Mesenchymal stem cell (in vitro differentiated cells and primary cell): ENCODE measurements at regions not wholly inside any gene's neighbourhood (a gene's known extent, or its start where the extent isn't known, plus 50 kb on each side); places are given as distances from the start of the nearest gene placed in this dataset.

Source experiments
- DNase-seq: peaks from one replicate; pipeline ENCODE4 v3.0.0-alpha.2; 2013
- H2AFZ ChIP-seq: one replicate; pipeline ENCODE4 v1.6.1; 2013; ENCODE audit warnings: low read depth, mild to moderate bottlenecking, control low read depth, inconsistent platforms, low read length, moderate library complexity
- H2AK5ac ChIP-seq: 2 replicates; pipeline ENCODE4 v1.6.1; 2013; ENCODE audit warnings: low read length, moderate library complexity, mild to moderate bottlenecking, inconsistent platforms; ENCODE audit not compliant: severe bottlenecking
- H2BK120ac ChIP-seq: one replicate; pipeline ENCODE4 v1.6.1; 2013; ENCODE audit warnings: low read depth, mild to moderate bottlenecking, inconsistent platforms, low read length, moderate library complexity
- H2BK12ac ChIP-seq, 2 experiments: one replicate each; pipeline ENCODE4 v1.6.1; 2013; ENCODE audit warnings: inconsistent platforms in 2 of 2, low read length in 2 of 2, mild to moderate bottlenecking in 2 of 2, moderate library complexity in 2 of 2, control low read depth in 1 of 2
- H2BK15ac ChIP-seq: one replicate; pipeline ENCODE4 v1.6.1; 2013; ENCODE audit warnings: mild to moderate bottlenecking, low read depth, inconsistent platforms; ENCODE audit not compliant: poor library complexity, severe bottlenecking
- H2BK5ac ChIP-seq: 2 replicates; pipeline ENCODE4 v1.6.1; 2013; ENCODE audit warnings: low read depth, mild to moderate bottlenecking, low read length, control low read depth, inconsistent platforms; ENCODE audit not compliant: poor library complexity, severe bottlenecking
- H3K14ac ChIP-seq, 2 experiments: one replicate each; pipeline ENCODE4 v1.6.1; 2013; ENCODE audit warnings: inconsistent platforms in 2 of 2, low read length in 2 of 2, control low read depth in 1 of 2, mild to moderate bottlenecking in 1 of 2, moderate library complexity in 1 of 2
- H3K18ac ChIP-seq, 2 experiments: one replicate each; pipeline ENCODE4 v1.6.1; 2013; ENCODE audit warnings: inconsistent platforms in 2 of 2, low read length in 2 of 2, control low read depth in 1 of 2, low read depth in 1 of 2, mild to moderate bottlenecking in 1 of 2
- H3K23ac ChIP-seq, 2 experiments: one replicate each; pipeline ENCODE4 v1.6.1; 2013; ENCODE audit warnings: inconsistent platforms in 2 of 2, low read length in 2 of 2, mild to moderate bottlenecking in 2 of 2, moderate library complexity in 2 of 2, control low read depth in 1 of 2
- H3K27ac ChIP-seq: 2 replicates; pipeline ENCODE4 v1.5.1; 2013; ENCODE audit warnings: mild to moderate bottlenecking, moderate library complexity, low read length, control low read depth, inconsistent platforms; ENCODE audit not compliant: poor library complexity, severe bottlenecking
- H3K27me3 ChIP-seq, 2 experiments: 2 replicates each; pipeline versions ENCODE4 v1.6.1 to v1.7.0; 2013; ENCODE audit warnings: low read length in 2 of 2, mild to moderate bottlenecking in 2 of 2, moderate library complexity in 2 of 2, control low read depth in 1 of 2, inconsistent platforms in 1 of 2; ENCODE audit not compliant: control insufficient read depth in 1 of 2, insufficient read depth in 1 of 2
- H3K36me3 ChIP-seq, 2 experiments: 2 replicates each; pipeline versions ENCODE4 v1.6.1 to v1.7.0; 2013; ENCODE audit warnings: low read length in 2 of 2, control low read depth in 1 of 2, inconsistent platforms in 1 of 2, low read depth in 1 of 2, mild to moderate bottlenecking in 1 of 2; ENCODE audit not compliant: insufficient read depth in 2 of 2, control insufficient read depth in 1 of 2
- H3K4ac ChIP-seq, 2 experiments: one replicate each; pipeline ENCODE4 v1.6.1; 2013; ENCODE audit warnings: inconsistent platforms in 2 of 2, low read length in 2 of 2, mild to moderate bottlenecking in 2 of 2, moderate library complexity in 2 of 2, control low read depth in 1 of 2, low read depth in 1 of 2
- H3K4me1 ChIP-seq: 2 replicates; pipeline ENCODE4 v1.6.1; 2013; ENCODE audit warnings: low read depth, low read length, control low read depth; ENCODE audit not compliant: control insufficient read depth, insufficient read depth
- H3K4me2 ChIP-seq: 2 replicates; pipeline ENCODE4 v1.6.1; 2013; ENCODE audit warnings: low read length, mild to moderate bottlenecking, inconsistent platforms; ENCODE audit not compliant: poor library complexity, severe bottlenecking
- H3K4me3 ChIP-seq, 2 experiments: 2 replicates each; pipeline versions ENCODE4 v1.5.1 to v1.7.0; 2013; ENCODE audit warnings: low read length in 2 of 2, mild to moderate bottlenecking in 2 of 2, control low read depth in 1 of 2, low read depth in 1 of 2; ENCODE audit not compliant: insufficient read depth in 1 of 2
- H3K79me1 ChIP-seq: replicated peaks from 2 replicates; pipeline ENCODE4 v1.6.1; 2013; ENCODE audit warnings: mild to moderate bottlenecking, control low read depth, low read length, inconsistent platforms; ENCODE audit not compliant: poor library complexity, severe bottlenecking
- H3K9ac ChIP-seq: 2 replicates; pipeline ENCODE4 v1.7.0; 2013; ENCODE audit warnings: mild to moderate bottlenecking, low read length, moderate library complexity
- H3K9me3 ChIP-seq: 2 replicates; pipeline ENCODE4 v1.7.0; 2013; ENCODE audit warnings: mild to moderate bottlenecking, low read length; ENCODE audit not compliant: control insufficient read depth
- H4K8ac ChIP-seq: one replicate; pipeline ENCODE4 v1.6.1; 2013; ENCODE audit warnings: inconsistent platforms, mild to moderate bottlenecking, low read length, moderate library complexity
- H4K91ac ChIP-seq: one replicate; pipeline ENCODE4 v1.6.1; 2013; ENCODE audit warnings: mild to moderate bottlenecking, low read length, inconsistent platforms
- WGBS: methylation state at CpG from one replicate; pipeline ENCODE4 v1.1.7; 2013; ENCODE audit warnings: mixed read lengths; 5-methylcytosine and 5-hydroxymethylcytosine counted together

- WGBS, result 86% methylated on average over 1 of the region's 2 CpGs
- no peaks in the 10 kb centered on the region for H3K9me3 ChIP-seq
- DNase-seq, result no peak
- no peak overlapping the region for H3K23ac ChIP-seq
- no peak overlapping the region for H3K27ac ChIP-seq
- H4K91ac ChIP-seq, result no peak overlapping the region
- H3K79me1 ChIP-seq, result no peaks in the 10 kb centered on the region
- no peak overlapping the region for H2BK120ac ChIP-seq
- no peak overlapping the region for H2BK12ac ChIP-seq
- H2AK5ac ChIP-seq, result no peak overlapping the region
- peaks cover 3% of the 10 kb centered on the region for H3K4me1 ChIP-seq
- H3K14ac ChIP-seq, result no peak overlapping the region
- H3K4ac ChIP-seq, result no peak overlapping the region
- no peak overlapping the region for H3K4me2 ChIP-seq
- H3K36me3 ChIP-seq, result no peaks in the 10 kb centered on the region
- peaks cover 0 to 19% of the 10 kb centered on the region in 2 experiments for H3K27me3 ChIP-seq
- no peak overlapping the region for H3K4me3 ChIP-seq
- no peak overlapping the region for H2BK5ac ChIP-seq
- H2AFZ ChIP-seq, result no peak overlapping the region
- H3K18ac ChIP-seq, result no peak overlapping the region
- no peak overlapping the region for H3K9ac ChIP-seq
- no peak overlapping the region for H2BK15ac ChIP-seq
- H4K8ac ChIP-seq, result no peak overlapping the region
Measured at GRCh38 chr1:226800763-226801380, 61.8 kb upstream of the ITPKB start.

DNA sequence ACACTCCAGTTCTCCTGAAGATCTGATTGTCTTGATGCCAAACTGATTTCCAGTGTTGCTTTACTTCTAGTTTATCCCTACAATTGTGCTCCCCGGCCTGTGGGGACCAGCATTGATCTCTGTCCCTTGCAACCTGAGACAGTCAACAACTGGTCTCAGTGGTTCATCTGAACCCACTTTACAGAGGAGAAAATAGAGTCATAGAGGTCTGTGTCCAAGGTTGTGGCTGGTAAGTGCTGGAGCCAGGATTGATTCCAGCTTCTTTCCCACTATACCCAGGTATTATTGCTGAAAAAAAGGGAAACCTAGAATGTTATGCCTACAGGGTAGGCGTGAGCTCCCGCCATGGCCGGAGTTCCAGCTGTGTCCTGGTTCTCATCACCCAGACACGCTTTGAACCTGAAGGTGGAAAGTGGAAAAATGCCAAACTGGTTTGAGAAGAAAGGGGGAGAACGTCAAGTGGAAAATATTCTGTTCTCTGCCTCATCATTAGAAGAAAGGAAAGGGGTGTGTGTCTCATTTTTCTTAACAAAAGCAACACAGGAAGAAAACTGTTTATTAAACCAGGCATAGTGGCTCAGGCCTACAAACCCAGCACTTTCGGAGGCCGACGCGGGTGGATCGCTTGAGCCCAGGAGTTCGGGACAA lies 60.7 kb upstream of the ITPKB start:
- no peak overlapping the region for H2AFZ ChIP-seq
- H3K4me2 ChIP-seq, result no peak overlapping the region
- H3K4me3 ChIP-seq, result no peak overlapping the region
- no peak overlapping the region for H2BK12ac ChIP-seq
- H2BK5ac ChIP-seq, result no peak overlapping the region
- no peak overlapping the region for H4K91ac ChIP-seq
- no peak overlapping the region for H2BK120ac ChIP-seq
- H3K14ac ChIP-seq, result no peak overlapping the region
- 87% methylated on average over 12 of the region's 12 CpGs for WGBS
- no peak overlapping the region for H3K18ac ChIP-seq
- no peak overlapping the region for H3K23ac ChIP-seq
- H2BK15ac ChIP-seq, result no peak overlapping the region
- H3K4ac ChIP-seq, result no peak overlapping the region
- no peaks in the 10 kb centered on the region for H3K9me3 ChIP-seq
- H3K36me3 ChIP-seq, result no peaks in the 10 kb centered on the region
- H3K9ac ChIP-seq, result no peak overlapping the region
- H3K4me1 ChIP-seq, result peaks cover 3% of the 10 kb centered on the region
- H3K27me3 ChIP-seq, result peaks cover 0 to 19% of the 10 kb centered on the region in 2 experiments
- no peak overlapping the region for H3K27ac ChIP-seq
- DNase-seq, result no peak
- H3K79me1 ChIP-seq, result no peaks in the 10 kb centered on the region
- H4K8ac ChIP-seq, result no peak overlapping the region
- no peak overlapping the region for H2AK5ac ChIP-seq

DNA sequence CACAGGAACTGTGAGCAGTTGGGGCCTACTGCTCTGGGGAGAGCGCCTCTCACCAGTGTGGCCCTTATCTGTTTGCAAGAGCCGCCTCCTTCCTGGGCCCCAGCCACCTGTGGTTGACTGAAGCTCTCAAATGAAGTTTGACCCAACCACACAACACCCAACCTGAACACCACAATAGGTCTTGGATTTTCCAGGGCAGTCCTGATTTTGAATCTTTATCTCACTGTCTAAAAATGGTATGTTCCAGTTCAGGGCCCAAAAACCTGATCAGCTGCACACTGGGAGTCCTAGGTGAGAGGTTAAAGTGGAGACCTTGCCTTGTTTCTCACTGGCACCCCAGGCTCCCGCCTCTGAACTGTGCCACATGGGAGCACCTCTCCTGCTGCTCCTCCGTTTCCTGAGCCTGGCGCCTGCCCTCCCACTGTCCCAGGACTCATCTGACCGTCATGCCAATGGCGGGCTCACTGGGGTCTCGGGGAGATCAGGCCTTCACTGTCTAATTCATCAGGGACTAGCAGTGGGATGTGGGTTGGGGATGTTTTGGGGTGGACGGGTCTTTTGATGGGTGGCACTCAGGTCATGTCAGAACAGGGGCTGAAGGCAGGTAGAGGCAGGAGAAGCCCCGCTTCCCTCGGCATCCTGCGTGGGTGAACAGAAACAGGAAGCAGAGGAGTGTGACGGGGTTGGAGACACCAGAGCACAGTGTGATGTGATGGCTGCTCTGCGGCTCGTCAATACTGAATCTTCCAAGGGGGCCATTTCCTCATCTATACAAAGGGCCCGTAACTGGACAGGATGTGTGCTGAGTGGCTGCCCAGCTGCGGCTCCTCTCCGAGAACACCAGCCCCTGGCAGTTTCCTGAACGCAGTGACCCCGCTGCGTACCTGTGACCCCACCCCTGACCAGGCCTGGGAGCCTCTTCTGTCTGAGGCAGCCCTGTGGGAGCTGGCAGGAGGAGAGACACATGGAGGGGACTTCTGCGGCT lies 59.6 kb upstream of the ITPKB start:
- H3K18ac ChIP-seq, result no peak overlapping the region

DNA sequence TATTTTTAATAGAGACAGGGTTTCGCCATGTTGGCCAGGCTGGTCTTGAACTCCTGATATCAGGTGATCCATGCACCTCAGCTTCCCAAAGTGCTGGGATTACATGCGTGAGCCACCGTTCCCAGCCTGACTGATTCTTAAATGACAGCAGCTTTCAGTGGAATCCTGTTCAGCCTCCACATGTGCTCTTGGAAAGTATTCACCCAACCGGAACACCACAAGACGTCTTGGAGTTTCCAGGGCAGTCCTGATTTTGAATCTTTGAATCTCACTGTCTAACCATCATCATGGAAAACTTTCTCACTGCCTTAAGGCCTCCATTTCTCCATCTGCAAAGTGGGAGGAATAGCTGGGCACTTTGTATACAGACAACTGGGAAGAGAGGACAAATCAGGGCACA lies 58.1 kb upstream of the ITPKB start:
- WGBS, result 93% methylated on average over 5 of the region's 5 CpGs
- H3K23ac ChIP-seq, result no peak overlapping the region
- H3K14ac ChIP-seq, result no peak overlapping the region
- H2AK5ac ChIP-seq, result no peak overlapping the region
- no peak overlapping the region for H3K4me2 ChIP-seq
- no peaks in the 10 kb centered on the region for H3K36me3 ChIP-seq
- no peak overlapping the region for H2BK12ac ChIP-seq
- H2BK15ac ChIP-seq, result no peak overlapping the region
- H3K27me3 ChIP-seq, result peaks cover 0 to 22% of the 10 kb centered on the region in 2 experiments
- H2BK120ac ChIP-seq, result no peak overlapping the region
- no peak overlapping the region for H2BK5ac ChIP-seq
- peaks cover 3% of the 10 kb centered on the region for H3K4me1 ChIP-seq
- H3K18ac ChIP-seq, result no peak overlapping the region
- no peak for DNase-seq
- no peak overlapping the region for H4K91ac ChIP-seq
- H3K79me1 ChIP-seq, result no peaks in the 10 kb centered on the region
- no peak overlapping the region for H3K4me3 ChIP-seq
- no peaks in the 10 kb centered on the region for H3K9me3 ChIP-seq
- no peak overlapping the region for H4K8ac ChIP-seq
- no peak overlapping the region for H3K9ac ChIP-seq
- H3K27ac ChIP-seq, result no peak overlapping the region
- H3K4ac ChIP-seq, result no peak overlapping the region
- no peak overlapping the region for H2AFZ ChIP-seq

More for the DNA sequence above, 59.6 kb upstream of the ITPKB start:
- H2AK5ac ChIP-seq, result no peak overlapping the region
- no peak overlapping the region for H3K27ac ChIP-seq
- no peak overlapping the region for H3K4me3 ChIP-seq
- no peak overlapping the region for H3K14ac ChIP-seq
- no peak overlapping the region for H3K9ac ChIP-seq
- no peak overlapping the region for H3K23ac ChIP-seq
- no peak overlapping the region for H3K4me2 ChIP-seq
- H3K9me3 ChIP-seq, result no peaks in the 10 kb centered on the region
- no peak overlapping the region for H2AFZ ChIP-seq
- H2BK120ac ChIP-seq, result no peak overlapping the region
- WGBS, result 74% methylated on average over 21 of the region's 22 CpGs
- H2BK5ac ChIP-seq, result no peak overlapping the region
- no peak overlapping the region for H2BK12ac ChIP-seq
- no peaks in the 10 kb centered on the region for H3K79me1 ChIP-seq
- H4K8ac ChIP-seq, result no peak overlapping the region
- H3K36me3 ChIP-seq, result no peaks in the 10 kb centered on the region
- no peak overlapping the region for H3K4ac ChIP-seq
- peaks cover 0 to 24% of the 10 kb centered on the region in 2 experiments for H3K27me3 ChIP-seq
- H2BK15ac ChIP-seq, result no peak overlapping the region
- H4K91ac ChIP-seq, result no peak overlapping the region
- H3K4me1 ChIP-seq, result peaks cover 3% of the 10 kb centered on the region
- no peak for DNase-seq
